ENCODE measurements at regions not wholly inside any gene's neighbourhood (a gene's known extent, or its start where the extent isn't known, plus 50 kb on each side); places are given as distances from the start of the nearest gene placed in this dataset.
"Not testable (repeated sequence)": the region's sequence is repeated elsewhere in the genome, so short reads cannot be mapped to it uniquely, and the experiment has no call there.

GRCh38 chr10:33697016-33697415, 362.5 kb upstream of the NRP1 start:
- no peak for ATAC-seq
- no peak overlapping the region for H3K4me3 ChIP-seq
- H3K27me3 ChIP-seq (ENCODE audit: insufficient read depth in 3 of 3, low read length in 2 of 3), result no peaks in the 10 kb centered on the region
- intact Hi-C loops (cut with DNase I), result no loop called here
- peaks cover 3% of the 10 kb centered on the region for H3K9me3 ChIP-seq
- H3K4me1 ChIP-seq, result no peaks in the 10 kb centered on the region
- no peak for DNase-seq
- H3K27ac ChIP-seq, result no peak overlapping the region
- WGBS, 3 donors, result 93 to 99% (median 97%) methylated on average over 5 of the region's 5 CpGs
- H3K36me3 ChIP-seq (ENCODE audit: insufficient read depth in 1 of 2, low read depth in 1 of 2), result no peaks in the 10 kb centered on the region
- no peak for TF ChIP-seq CTCF (IDR thresholded peaks at IDR 0.05)

- intact Hi-C loops (cut with DNase I), result no loop called here
- Histone ChIP-seq H3K27me3 (ENCODE audit: insufficient read depth in 3 of 3, low read length in 2 of 3) (no peaks in the 10 kb centered on the region), H3K9me3 (peaks cover 7% of the 10 kb centered on the region), H3K27ac (no peak overlapping the region), H3K4me1 (no peaks in the 10 kb centered on the region), H3K4me3 (no peak overlapping the region), H3K36me3 (ENCODE audit: insufficient read depth in 1 of 2, low read depth in 1 of 2) (no peaks in the 10 kb centered on the region)
- no peak for DNase-seq
- ATAC-seq, result no peak
- 80 to 97% (median 86%) methylated on average over 5 of the region's 5 CpGs for WGBS, 3 donors
- no peak for TF ChIP-seq CTCF (IDR thresholded peaks at IDR 0.05)
Observed at GRCh38 chr10:33695536-33695935, 361.1 kb upstream of the NRP1 start.

GRCh38 chr10:33690536-33690935, 356.1 kb upstream of the NRP1 start:
- ATAC-seq; H3K27me3 ChIP-seq (ENCODE audit: insufficient read depth in 3 of 3, low read length in 2 of 3); intact Hi-C loops (cut with DNase I); H3K36me3 ChIP-seq (ENCODE audit: insufficient read depth in 1 of 2, low read depth in 1 of 2); H3K27ac ChIP-seq; H3K4me3 ChIP-seq; H3K4me1 ChIP-seq; DNase-seq: not testable (repeated sequence)
- peaks cover 20% of the 10 kb centered on the region for H3K9me3 ChIP-seq
- WGBS, 3 donors, result 88 to 100% (median 90%) methylated on average over 2 of the region's 2 CpGs

- Histone ChIP-seq H3K4me1 (no peaks in the 10 kb centered on the region), H3K4me3 (no peak overlapping the region), H3K27ac (no peak overlapping the region), H3K36me3 (ENCODE audit: insufficient read depth in 1 of 2, low read depth in 1 of 2) (no peaks in the 10 kb centered on the region), H3K9me3 (peaks cover 20% of the 10 kb centered on the region), H3K27me3 (ENCODE audit: insufficient read depth in 3 of 3, low read length in 2 of 3) (no peaks in the 10 kb centered on the region)
- no peak for TF ChIP-seq CTCF (IDR thresholded peaks at IDR 0.05)
- WGBS, 3 donors, result 90 to 93% (median 91%) methylated on average over 2 of the region's 2 CpGs
- DNase-seq (no peak), ATAC-seq (no peak)
- intact Hi-C loops (cut with DNase I), result no loop called here
Observed at GRCh38 chr10:33688506-33688905, 354.0 kb upstream of the NRP1 start.

- Histone ChIP-seq H3K9me3 (peaks cover 9% of the 10 kb centered on the region), H3K27me3 (ENCODE audit: insufficient read depth in 3 of 3, low read length in 2 of 3) (no peaks in the 10 kb centered on the region), H3K4me3 (no peak overlapping the region), H3K4me1 (no peaks in the 10 kb centered on the region), H3K36me3 (ENCODE audit: insufficient read depth in 1 of 2, low read depth in 1 of 2) (no peaks in the 10 kb centered on the region), H3K27ac (no peak overlapping the region)
- no peak for TF ChIP-seq CTCF (IDR thresholded peaks at IDR 0.05)
- DNase-seq, result no peak
- 61 to 63% (median 62%) methylated on average over 2 of the region's 2 CpGs for WGBS, 3 donors
- intact Hi-C loops (cut with DNase I), result no loop called here
- no peak for ATAC-seq
Observed at GRCh38 chr10:33684211-33684611, 349.7 kb upstream of the NRP1 start.

All from psoas muscle (tissue), 7 donors.